G401 (cell line): ENCODE measurements at regions not wholly inside any gene's neighbourhood (a gene's known extent, or its start where the extent isn't known, plus 50 kb on each side); places are given as distances from the start of the nearest gene placed in this dataset.
A peak's percentile ranks its signal among the peaks of the same experiment; 100 is the strongest.

Experiments used
- DNase-seq: peaks from one replicate; pipeline ENCODE4 v3.0.0-alpha.2; 2015; ENCODE audit warnings: low spot score
- in situ Hi-C: cut with HindIII; loops from 2 replicates; pipeline ENCODE4 v1.10.0; 2016; ENCODE audit warnings: low sequenced_read_pairs, mixed read lengths

DNA sequence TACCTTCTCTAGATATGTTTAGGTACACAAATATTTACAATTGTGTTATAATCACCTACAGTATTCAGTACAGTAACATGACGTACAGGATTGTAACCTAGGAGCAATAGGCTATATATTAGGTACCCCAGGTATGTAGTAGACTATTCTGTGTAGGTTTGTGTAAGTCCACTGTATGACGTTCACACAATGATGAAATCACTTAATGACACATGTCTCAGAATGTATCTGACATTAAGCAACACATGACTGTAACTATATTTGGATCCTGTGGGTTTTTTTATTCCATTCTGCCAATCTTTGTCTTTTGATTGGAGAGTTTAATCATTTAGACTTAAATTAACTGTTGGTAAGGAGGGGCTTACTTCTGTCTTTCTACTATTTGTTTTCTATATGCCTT is 52.1 kb downstream of the STYXL2 start:
- in situ Hi-C loops: no loop called here
- no peak for DNase-seq

GRCh38 chr1:167146903-167147539 is 53.1 kb downstream of the STYXL2 start:
- in situ Hi-C loops: no loop called here
- DNase-seq: no peak

DNA sequence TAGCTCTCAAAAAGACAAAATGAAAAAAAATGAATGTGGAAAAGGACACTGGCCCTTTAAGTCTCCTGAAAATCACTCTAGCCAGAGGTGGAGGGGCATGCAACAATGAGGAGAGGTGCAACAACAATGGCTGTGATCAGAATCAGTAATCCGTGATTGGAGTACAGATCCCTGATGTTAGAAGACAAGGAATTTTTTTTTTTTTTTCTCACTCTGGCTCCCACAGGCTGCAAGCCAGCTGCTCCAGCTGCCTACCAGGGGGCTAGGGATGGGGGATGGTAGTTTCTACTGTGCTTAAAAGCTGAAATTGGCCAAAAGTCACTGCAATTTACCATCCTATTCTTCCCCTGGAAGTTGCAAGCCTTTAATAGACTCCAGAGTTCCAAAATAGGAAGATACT is 54.5 kb downstream of the STYXL2 start:
- in situ Hi-C loops: no loop called here
- DNase-seq: no peak

GRCh38 chr1:167149793-167150491 is 56.1 kb downstream of the STYXL2 start:
- in situ Hi-C loops: no loop called here
- DNase-seq: no peak

GRCh38 chr1:167150492-167150833 is 56.6 kb downstream of the STYXL2 start:
- in situ Hi-C loops: no loop called here
- DNase-seq: no peak

DNA sequence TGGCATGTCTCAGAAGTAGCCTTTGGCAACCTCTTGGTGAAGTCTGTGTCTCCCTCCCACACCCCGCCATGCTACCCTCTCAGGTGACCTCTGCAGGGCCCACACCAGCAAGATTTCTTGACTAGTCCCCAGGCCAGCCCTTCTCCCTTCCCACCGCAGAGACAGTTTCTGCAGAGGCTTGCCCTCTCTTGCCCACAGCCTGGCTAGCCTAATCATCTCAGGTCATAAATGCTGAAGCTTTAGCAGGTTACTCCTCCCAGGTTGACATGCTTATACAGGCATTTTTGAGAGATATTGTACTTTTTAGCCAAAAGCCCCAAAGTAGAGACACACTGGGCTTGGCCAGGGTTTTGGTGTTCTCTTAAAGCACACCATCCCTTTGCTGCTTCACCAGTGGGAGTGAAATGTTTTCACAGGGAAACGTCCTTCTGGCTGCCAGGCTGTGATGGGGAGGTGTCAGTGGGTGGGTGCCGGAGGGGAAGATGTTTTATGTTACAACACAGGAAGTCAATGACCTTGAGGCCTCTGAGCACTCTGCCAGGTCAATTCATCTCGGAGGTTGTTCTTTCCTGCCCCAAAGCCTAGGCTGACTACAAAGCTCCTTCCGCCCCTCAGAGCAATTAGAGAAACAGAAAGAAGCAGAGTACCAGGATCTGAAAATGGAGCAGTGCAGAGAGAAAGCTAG is 58.5 kb downstream of the STYXL2 start:
- in situ Hi-C loops: no loop called here
- DNase-seq: no peak

GRCh38 chr1:167156466-167156865 is 62.6 kb downstream of the STYXL2 start:
- in situ Hi-C loops: no loop called here
- DNase-seq: peak; percentile 95

- in situ Hi-C loops: no loop called here
- no peak for DNase-seq
These were observed 63.2 kb downstream of the STYXL2 start for GRCh38 chr1:167157114-167157513.

DNA sequence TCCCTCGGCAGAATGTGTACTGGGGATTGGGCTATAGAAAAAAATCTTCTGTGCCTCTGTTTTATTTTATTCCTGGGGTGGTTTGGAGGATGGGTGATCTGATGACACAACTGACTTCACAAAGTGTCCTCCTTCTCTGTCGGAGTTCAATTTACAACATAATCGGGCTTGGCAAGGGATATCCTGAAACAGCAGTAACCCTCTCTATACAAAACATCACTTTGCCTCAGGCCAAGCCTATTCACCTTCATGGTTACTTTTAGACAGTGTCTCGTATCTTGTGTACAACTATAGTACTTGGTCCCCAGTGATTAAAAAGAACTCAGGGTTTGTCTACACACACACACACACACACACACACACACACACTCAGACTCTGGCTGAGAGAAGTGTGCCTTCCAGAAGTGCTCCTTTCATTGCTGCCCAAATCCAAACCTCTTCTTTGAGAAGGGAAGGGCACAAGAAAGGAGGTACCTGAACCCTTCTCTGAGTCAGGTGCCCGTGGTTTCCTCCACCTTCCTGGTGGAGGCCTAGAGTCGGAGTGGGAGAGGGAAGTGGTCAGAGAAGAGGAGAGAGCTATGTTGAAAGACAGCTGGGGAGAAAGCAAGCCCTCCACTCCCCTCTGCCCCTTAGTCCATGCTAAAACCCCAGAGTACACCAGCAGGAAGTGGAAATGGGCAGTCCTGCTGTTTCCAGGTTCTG is 62.4 kb upstream of the POU2F1 start:
- in situ Hi-C loops: no loop called here
- DNase-seq: peak; percentile 34

DNA sequence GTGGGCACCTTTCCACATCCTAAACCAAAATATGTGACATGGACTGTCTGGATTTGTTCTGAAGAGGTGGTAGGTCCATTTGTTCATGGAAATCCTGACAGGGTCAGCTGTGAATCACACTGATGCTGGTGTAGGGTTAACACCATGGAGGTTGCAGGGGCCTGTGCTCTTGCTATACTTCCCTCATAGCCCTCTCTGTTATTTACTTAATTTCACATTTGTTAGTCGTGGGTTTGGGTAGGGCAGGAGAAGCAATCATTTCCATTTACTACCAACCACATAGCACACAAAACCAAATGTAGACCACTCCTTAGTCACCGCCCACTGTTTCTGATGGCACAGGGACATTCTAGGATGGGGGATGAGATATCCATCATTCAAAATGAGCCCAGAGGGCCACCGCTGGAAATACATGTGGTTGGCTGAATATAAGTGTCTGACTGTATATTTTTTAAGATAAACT is 61.8 kb upstream of the POU2F1 start:
- in situ Hi-C loops: no loop called here
- DNase-seq: no peak

GRCh38 chr1:167159782-167160181 is 60.9 kb upstream of the POU2F1 start:
- in situ Hi-C loops: no loop called here
- no peak for DNase-seq

DNA sequence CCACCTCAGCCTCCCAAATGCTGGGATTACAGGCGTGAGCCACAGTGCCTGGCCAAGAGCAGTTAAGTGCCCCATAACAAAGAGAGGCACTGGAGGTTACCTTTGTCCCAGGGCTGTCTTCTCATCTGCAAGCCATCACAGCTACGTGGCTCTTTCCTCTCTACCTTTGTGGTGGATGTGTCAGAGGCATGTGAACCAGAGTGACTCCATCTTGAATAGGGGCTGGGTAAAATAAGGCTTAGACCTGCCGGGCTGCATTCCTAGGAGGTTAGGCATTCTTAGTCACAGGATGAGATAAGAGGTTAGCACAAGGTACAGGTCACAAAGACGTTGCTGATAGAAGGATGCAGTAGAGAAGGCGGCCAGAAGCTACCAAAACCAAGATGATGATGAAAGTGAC is 59.4 kb upstream of the POU2F1 start:
- in situ Hi-C loops: no loop called here
- DNase-seq: no peak

DNA sequence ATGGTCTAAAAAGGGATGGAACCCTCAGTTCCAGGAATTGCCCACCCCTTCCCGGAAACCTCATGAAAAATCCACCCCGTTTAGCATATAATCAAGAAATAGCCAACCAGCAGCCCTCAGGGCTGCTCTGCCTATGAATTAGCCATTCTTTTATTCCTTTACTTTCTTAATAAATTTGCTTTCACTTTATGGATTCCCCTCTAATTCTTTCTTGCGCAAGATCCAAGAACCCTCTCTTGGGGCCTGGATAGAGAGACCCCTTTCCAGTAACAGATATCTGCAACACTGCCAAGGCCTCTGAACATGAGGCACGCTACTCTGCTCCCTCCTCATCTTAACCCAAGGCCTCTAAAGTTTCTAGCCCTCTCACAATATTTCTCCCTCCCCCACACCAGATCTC is 58.9 kb upstream of the POU2F1 start:
- no peak for DNase-seq
- in situ Hi-C loops: no loop called here

DNA sequence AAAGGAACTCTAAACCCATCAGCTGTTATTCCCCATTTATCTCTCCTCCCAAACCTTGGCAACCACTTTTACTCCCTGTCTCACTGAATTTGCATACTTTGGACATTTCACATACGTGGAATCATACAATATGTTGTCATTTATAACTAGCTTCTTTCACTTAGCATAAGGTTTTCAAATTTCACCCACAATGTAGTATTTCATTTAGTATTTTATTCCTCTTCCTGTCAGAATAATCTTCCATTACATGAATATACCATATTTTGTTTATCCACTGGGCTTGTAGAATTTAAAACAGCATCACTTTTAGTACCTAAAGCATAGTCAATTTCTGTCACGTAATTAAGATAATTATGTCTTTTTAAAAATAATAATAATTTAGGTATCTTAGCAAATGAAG is 55.5 kb upstream of the POU2F1 start:
- in situ Hi-C loops: no loop called here
- no peak for DNase-seq

DNA sequence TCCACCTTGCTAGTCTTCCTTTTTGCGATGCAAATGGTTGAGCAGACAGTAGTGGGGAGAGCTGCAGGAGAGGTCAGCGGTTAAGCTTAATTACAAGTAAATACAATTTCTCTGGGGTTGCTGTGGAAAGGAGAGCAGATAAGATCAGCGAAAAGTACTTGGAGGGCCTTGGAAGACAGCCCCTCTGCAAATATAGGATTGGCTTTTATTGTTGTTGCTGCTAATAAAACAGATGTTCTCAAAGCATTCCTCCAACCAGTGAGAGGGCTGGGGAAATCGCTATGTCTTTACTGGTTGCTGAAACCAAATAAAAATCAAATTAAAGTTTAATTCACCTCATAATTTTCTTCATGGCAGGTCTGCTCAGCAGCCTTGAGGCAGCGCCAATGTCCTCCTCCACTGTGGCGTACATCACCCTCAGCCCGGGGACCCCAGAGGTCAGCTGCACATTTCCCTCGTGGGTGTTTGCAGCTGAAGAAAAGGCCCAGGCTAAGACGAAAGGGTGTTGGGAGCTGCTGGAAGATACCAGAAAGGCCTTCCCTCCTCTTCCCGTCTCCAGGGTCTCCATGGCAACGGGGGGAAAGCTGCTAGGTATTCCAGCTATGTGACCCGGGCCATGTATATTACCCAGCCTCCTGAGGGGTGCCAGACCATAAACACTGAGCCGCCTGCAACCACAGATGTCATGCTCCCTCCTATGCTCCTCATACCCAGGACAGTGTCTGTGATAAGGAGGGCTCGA is 54.6 kb upstream of the POU2F1 start:
- in situ Hi-C loops: no loop called here
- DNase-seq: peak; percentile 78

GRCh38 chr1:167166690-167167075 is 54.0 kb upstream of the POU2F1 start:
- peak; percentile 57 for DNase-seq
- in situ Hi-C loops: no loop called here

DNA sequence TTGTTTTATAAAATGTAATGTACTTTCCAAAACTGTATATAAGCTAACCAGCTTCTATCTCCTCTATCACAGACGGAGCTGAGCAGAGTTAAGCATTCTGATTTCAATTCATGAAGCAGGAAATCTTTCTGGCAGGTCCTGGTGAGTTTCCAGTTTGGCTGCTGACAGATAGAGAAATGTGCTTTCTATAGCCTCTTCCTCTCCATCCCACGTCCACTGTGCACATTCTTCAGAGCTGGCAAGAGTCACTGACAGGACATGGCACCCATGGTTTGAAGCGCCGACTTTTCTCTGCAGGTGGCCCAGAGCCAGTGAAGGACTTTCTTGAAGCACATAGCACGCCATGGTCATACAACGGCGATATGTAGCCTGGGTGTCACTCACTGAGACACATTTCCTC is 52.3 kb upstream of the POU2F1 start:
- DNase-seq: peak; percentile 87
- in situ Hi-C loops: no loop called here

GRCh38 chr1:167169642-167170041 is 51.0 kb upstream of the POU2F1 start:
- in situ Hi-C loops: no loop called here

More at GRCh38 chr1:167169642-167170041, 51.0 kb upstream of the POU2F1 start:
- DNase-seq: no peak
